ENCODE measurements at regions not wholly inside any gene's neighbourhood (a gene's known extent, or its start where the extent isn't known, plus 50 kb on each side); places are given as distances from the start of the nearest gene placed in this dataset.
A peak's percentile ranks its signal among the peaks of the same experiment; 100 is the strongest.

DNA sequence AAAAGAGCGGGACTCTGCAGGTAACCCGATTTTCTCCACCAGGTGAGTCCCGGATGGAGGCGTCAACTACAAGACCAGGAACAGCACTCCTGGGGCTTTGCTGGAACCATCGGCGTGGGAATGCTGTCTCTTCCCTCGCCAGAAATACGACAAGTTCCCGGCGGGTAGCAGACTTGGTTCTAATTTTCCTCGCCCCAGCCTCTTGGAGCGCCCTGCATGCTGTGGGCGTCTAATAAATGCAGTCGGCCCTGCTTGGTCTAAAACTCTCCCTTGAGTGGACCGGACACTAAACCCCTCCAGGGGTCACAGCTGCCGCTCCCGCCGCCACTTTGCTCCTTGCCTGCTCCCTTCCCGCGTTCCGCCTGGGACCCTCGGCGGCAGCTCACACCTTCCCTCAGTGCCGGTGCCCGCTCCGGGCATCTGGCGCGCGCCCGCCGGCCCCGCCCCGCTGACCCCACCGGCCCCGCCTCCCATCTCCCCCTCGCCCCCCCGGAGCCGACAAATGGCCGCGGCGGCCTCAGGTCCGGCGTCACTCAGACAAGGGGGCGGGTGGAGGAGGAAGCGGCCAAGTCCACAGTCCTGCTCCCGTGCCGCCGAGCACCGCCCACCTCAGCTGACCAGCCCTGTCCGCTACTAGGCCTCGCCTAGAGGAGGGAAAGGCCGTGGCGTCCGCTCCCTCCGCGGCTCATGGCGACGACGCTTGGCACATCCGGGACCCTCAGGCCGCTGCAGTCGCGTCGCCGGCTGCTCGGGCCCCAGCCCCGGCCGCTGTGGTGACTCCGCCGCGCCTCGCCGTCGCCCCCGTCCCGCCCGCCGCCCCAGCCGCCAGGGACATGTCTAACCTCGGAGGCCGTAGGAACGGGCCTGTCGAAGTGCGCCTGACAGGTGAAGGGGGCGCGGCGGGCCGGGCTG, 65.8 kb downstream of the KPNA2 start (continued):
- TF ChIP-seq, protein P1, sequence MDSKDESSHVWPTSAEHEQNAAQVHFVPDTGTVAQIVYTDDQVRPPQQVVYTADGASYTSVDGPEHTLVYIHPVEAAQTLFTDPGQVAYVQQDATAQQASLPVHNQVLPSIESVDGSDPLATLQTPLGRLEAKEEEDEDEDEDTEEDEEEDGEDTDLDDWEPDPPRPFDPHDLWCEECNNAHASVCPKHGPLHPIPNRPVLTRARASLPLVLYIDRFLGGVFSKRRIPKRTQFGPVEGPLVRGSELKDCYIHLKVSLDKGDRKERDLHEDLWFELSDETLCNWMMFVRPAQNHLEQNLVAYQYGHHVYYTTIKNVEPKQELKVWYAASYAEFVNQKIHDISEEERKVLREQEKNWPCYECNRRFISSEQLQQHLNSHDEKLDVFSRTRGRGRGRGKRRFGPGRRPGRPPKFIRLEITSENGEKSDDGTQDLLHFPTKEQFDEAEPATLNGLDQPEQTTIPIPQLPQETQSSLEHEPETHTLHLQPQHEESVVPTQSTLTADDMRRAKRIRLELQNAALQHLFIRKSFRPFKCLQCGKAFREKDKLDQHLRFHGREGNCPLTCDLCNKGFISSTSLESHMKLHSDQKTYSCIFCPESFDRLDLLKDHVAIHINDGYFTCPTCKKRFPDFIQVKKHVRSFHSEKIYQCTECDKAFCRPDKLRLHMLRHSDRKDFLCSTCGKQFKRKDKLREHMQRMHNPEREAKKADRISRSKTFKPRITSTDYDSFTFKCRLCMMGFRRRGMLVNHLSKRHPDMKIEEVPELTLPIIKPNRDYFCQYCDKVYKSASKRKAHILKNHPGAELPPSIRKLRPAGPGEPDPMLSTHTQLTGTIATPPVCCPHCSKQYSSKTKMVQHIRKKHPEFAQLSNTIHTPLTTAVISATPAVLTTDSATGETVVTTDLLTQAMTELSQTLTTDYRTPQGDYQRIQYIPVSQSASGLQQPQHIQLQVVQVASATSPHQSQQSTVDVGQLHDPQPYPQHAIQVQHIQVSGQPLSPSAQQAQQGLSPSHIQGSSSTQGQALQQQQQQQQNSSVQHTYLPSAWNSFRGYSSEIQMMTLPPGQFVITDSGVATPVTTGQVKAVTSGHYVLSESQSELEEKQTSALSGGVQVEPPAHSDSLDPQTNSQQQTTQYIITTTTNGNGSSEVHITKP (CRISPR knock-in tag; IDR thresholded peaks at IDR 0.05; ENCODE audit: low read depth) = peak; percentile 76
- no peak for TF ChIP-seq EZH2 (conservative IDR thresholded peaks at IDR 0.05; ENCODE audit: low read depth, low read length)
- peak; percentile 99 for TF ChIP-seq ARNT2 (CRISPR knock-in tag; IDR thresholded peaks at IDR 0.05; ENCODE audit: low read depth)
- TF ChIP-seq RAD51 (IDR thresholded peaks at IDR 0.05; ENCODE audit: borderline replicate concordance) = no peak
- peak; percentile 97 for TF ChIP-seq KLF6 (CRISPR knock-in tag; IDR thresholded peaks at IDR 0.05)
- peak; percentile 100 for TF ChIP-seq SPEN (CRISPR knock-in tag; IDR thresholded peaks at IDR 0.05; ENCODE audit: low read depth)
- no peak for TF ChIP-seq NFE2 (CRISPR knock-in tag; IDR thresholded peaks at IDR 0.05)
- TF ChIP-seq, protein P2, sequence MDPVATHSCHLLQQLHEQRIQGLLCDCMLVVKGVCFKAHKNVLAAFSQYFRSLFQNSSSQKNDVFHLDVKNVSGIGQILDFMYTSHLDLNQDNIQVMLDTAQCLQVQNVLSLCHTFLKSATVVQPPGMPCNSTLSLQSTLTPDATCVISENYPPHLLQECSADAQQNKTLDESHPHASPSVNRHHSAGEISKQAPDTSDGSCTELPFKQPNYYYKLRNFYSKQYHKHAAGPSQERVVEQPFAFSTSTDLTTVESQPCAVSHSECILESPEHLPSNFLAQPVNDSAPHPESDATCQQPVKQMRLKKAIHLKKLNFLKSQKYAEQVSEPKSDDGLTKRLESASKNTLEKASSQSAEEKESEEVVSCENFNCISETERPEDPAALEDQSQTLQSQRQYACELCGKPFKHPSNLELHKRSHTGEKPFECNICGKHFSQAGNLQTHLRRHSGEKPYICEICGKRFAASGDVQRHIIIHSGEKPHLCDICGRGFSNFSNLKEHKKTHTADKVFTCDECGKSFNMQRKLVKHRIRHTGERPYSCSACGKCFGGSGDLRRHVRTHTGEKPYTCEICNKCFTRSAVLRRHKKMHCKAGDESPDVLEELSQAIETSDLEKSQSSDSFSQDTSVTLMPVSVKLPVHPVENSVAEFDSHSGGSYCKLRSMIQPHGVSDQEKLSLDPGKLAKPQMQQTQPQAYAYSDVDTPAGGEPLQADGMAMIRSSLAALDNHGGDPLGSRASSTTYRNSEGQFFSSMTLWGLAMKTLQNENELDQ (CRISPR knock-in tag; IDR thresholded peaks at IDR 0.05; ENCODE audit: borderline replicate concordance) = peak; percentile 60; the same call in 1 of the 2 replicates
- TF ChIP-seq PHF20 (CRISPR knock-in tag; IDR thresholded peaks at IDR 0.05) = peak; percentile 81
- TF ChIP-seq IRX3 (CRISPR knock-in tag; IDR thresholded peaks at IDR 0.05; ENCODE audit: borderline replicate concordance, low read depth) = peak; percentile 99
- TF ChIP-seq SATB2 (CRISPR knock-in tag; IDR thresholded peaks at IDR 0.05) = peak; percentile 55
- TF ChIP-seq, protein P3, sequence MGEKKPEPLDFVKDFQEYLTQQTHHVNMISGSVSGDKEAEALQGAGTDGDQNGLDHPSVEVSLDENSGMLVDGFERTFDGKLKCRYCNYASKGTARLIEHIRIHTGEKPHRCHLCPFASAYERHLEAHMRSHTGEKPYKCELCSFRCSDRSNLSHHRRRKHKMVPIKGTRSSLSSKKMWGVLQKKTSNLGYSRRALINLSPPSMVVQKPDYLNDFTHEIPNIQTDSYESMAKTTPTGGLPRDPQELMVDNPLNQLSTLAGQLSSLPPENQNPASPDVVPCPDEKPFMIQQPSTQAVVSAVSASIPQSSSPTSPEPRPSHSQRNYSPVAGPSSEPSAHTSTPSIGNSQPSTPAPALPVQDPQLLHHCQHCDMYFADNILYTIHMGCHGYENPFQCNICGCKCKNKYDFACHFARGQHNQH (CRISPR knock-in tag; IDR thresholded peaks at IDR 0.05) = peak; percentile 98
- TF ChIP-seq ONECUT2 (CRISPR knock-in tag; IDR thresholded peaks at IDR 0.05) = peak; percentile 39; the same call in 1 of the 2 replicates
- peak; percentile 97 for TF ChIP-seq ZMYM4 (CRISPR knock-in tag; IDR thresholded peaks at IDR 0.05)
- TF ChIP-seq, protein P4, sequence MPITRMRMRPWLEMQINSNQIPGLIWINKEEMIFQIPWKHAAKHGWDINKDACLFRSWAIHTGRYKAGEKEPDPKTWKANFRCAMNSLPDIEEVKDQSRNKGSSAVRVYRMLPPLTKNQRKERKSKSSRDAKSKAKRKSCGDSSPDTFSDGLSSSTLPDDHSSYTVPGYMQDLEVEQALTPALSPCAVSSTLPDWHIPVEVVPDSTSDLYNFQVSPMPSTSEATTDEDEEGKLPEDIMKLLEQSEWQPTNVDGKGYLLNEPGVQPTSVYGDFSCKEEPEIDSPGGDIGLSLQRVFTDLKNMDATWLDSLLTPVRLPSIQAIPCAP (CRISPR knock-in tag; IDR thresholded peaks at IDR 0.05; ENCODE audit: low read depth) = peak; percentile 93; the same call in 1 of the 2 replicates
- TF ChIP-seq FOXP1 (IDR thresholded peaks at IDR 0.05) = no peak
- TF ChIP-seq FOXP1 (CRISPR knock-in tag; IDR thresholded peaks at IDR 0.05) = peak; percentile 47; the same call in 1 of the 2 replicates
- TF ChIP-seq CENPX (CRISPR knock-in tag; IDR thresholded peaks at IDR 0.05) = no peak
- no peak for TF ChIP-seq CHD2 (IDR thresholded peaks at IDR 0.05; ENCODE audit: low read depth, low read length)
- no peak for TF ChIP-seq NCOA1 (CRISPR knock-in tag; IDR thresholded peaks at IDR 0.05)
- TF ChIP-seq KDM5A (IDR thresholded peaks at IDR 0.05; ENCODE audit: borderline replicate concordance, low read length) = no peak; the same call in 1 of the 2 replicates

All from HepG2 (cell line).